Endometrial microvascular endothelial cells (primary cell): ENCODE measurements at regions not wholly inside any gene's neighbourhood (a gene's known extent, or its start where the extent isn't known, plus 50 kb on each side); places are given as distances from the start of the nearest gene placed in this dataset.

ENCODE experiments used
- in situ Hi-C: cut with HindIII; loops from 2 replicates; pipeline ENCODE4 v1.10.0; 2017; ENCODE audit warnings: low sequenced_read_pairs, low pct_unique_long_range_greater_than_20kb; ENCODE audit errors: inconsistent ontology term

DNA sequence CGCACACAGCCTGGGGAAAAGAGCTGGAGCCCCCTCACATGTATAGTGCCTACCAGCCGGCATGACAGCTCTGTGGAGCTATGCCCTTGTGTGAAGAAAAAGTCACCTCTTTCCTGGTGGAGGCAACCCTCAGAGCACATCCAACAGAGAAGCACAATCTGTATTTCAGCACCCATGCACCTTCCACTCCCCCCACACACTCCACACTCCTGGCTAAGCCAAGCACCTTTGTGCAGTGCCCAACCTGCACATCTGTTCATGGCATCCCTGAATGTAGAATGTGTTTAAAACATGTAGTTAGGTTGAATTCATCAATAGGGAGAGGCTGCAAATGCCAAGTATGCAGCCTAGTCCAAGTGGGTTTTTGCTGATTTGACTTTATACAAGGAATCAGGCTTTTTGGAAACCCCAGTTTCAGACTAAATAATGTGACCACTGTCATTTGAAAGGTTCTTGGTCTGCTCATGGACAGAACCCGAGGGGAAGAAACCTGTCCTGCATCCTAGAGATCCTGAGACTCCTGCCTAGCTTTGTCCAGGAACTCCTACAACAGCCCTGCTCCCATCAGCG is 197.1 kb downstream of the TOMM20 start:
- in situ Hi-C loops, result no loop called here

DNA sequence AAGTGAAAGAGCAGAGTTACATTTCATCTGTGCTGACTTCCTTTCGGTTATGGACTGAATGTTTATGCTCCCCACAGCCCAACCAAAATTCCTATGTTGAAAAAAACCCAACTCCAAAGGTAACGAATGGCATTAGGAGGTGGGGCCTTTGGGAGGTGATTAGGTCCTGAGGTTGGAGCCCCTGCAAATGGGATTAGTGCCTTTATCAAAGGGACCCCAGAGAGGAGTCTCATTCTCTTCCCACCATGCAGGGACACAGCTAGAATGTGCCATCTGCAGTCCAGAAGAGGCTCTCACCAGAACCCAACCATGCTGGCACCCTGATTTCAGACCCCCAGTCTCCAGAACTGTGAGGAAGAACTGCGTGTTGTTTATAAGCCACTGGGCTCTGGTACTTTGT is 199.3 kb downstream of the TOMM20 start:
- in situ Hi-C loops, result no loop called here

DNA sequence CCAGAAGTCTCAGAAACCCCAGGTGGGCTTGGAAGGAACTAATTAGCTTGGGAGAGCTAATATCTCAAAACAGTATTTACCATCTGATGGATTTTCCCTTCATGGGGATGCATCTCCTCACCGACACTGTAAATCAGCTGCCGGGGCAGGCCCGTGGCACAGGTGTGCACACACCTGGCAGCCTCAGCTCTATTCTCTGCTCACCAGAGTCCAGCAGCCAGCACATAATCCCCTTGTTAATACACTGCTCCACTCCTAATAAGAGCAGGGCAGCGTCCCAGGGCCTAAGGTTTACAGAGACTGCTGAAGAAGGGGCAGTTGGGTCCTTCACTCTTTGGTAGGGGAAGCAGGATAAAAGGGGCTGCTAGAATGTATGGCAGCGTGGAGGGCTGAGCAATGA is 200.0 kb downstream of the TOMM20 start:
- in situ Hi-C loops, result no loop called here

DNA sequence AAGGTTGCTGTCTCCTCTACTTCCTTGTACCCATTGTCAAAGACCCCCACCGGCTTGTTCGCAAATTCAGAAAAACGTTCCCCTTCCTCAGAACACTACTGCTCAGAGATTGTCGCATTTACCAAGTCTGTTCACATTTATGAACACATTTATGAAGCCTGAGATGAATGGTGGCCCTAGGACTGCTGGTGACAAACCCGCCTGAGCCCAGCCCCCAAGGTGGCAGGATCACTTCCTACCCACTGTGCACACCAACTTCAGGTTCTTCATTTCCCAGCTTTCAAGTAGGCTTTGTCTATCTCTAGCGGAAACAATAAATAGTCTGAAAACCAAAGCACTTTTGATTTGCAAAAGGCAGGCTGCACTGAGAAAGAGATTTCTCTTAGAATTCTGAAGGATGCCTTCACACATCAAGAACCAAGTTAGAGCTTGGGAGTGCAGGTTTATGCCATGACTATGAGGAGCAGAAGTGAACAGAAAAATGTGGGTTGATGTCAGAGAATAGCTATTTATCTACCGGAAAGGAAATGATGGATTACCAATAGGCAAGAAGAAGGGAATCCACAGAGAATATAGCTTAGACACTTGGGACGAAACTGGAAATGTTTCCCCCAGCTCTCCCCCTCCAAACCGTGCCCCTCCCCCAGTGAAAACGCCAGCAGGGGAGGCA is 200.5 kb downstream of the TOMM20 start:
- in situ Hi-C loops, result no loop called here

DNA sequence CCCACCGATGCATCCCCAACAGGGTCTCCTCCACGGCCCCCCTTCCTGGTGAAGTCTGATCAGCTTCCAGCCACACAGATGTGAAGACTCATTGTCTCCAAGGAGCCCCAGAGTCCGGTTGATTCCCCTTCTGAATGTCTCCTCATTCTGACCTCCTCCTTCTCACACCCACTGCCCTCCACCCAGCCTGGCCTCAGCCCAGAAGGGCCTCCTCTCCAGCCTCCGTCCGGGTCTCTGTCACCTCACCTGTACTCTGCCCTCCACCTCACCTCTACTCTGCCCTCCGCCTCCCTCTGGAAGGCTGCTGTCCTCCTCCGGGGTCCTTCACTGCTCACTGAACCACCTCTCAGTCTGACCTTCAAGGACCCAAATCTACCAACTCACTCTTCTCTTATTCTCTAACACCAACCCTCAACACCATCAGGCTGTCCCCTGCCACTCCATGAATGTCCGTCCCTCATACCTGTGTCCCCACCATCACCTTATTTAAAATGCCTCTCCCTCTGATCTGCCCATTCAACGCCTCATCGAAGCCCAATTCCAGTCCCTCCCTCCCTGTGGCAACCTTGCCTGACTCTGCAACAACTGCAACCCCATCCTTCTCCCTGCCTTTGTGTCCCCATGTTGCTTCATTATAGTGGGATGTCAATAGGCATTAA is 201.2 kb downstream of the TOMM20 start:
- in situ Hi-C loops, result no loop called here

DNA sequence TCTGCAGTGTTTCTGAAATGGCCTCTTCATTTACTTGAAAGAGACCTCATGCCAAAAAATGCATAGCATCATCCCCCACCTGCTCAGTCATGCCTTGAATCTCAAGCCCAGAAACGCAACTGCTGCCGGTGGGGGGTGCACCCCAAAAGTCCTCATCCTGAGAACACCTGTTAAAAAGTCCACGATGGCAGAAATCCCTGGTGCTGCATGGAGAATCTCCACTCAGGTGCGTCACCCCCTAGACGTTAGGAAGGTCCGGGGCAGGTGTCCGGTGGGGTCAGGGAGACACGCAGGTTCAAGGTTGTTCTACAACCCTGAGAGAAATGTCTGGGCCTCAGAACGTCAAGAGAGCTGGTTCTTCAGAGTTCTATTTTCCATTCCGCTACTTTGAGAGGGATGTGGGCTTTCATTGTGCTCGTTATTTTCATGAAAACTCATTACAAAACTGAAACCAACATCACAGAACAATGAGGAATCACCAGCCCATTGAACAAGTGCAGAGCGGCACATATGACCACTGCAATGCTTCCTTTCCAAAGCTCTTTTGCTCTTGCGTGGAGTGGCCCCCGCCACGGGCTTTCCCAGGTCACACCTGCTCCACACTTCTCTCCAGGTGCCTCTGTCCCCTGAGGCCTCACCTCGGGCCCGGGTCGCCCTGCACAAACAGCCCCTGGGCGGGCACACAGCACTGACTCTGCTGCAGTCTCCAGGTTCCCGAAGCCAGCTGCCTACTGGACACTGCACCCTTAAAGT is 201.9 kb downstream of the TOMM20 start:
- in situ Hi-C loops, result no loop called here

DNA sequence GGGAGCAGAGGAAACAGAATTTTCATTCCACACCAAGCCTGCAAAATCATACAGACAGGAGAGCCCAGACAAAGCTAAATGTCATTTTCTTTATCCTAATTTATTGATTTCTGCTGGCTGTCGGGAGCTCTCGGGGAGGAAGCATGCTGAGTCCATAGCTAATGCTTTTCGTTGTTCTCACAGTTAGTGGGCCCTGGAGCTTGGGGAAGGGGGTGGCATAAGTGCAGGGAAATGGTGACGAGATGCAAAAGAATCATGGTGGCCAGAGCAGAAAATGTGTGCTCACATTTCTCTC is 202.4 kb downstream of the TOMM20 start:
- in situ Hi-C loops, result no loop called here

DNA sequence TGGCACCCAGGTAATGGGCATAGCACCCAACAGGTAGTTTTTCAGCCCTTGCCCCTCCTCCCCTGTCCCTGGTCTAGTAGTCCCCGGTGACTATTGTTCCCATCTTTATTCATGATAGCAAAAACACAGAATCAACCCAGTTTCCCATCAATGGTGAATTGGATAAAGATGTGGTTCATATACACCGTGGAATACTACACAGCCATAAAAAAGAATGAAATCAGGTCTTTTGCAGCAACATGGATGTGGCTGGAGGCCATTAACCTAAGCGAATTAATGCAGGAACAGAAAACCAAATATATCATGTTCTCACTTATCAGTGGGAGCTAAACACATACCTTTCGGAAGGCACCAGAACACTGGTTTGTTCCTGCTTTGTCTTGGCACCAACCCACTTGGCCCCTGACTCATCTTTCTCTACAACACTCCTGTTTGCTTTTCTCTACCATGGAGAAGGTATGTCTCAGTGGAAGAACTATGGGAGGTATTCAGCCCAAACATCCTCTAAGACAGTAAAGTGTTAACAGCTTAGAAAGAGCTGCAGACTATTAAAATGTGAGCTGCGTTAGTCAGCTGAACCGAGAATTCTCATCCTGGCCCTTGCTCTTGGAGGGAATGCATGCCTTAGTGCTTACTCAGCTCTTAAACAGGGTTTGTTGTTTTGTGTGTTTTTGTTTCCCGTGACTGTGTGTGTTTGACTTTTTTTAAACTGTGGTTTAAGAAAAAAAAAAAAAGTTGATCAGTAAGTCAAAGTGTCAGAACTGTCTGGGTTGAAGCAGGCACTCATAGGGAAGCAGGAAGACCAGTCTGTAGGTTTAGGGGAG is 203.0 kb downstream of the TOMM20 start:
- in situ Hi-C loops, result no loop called here

DNA sequence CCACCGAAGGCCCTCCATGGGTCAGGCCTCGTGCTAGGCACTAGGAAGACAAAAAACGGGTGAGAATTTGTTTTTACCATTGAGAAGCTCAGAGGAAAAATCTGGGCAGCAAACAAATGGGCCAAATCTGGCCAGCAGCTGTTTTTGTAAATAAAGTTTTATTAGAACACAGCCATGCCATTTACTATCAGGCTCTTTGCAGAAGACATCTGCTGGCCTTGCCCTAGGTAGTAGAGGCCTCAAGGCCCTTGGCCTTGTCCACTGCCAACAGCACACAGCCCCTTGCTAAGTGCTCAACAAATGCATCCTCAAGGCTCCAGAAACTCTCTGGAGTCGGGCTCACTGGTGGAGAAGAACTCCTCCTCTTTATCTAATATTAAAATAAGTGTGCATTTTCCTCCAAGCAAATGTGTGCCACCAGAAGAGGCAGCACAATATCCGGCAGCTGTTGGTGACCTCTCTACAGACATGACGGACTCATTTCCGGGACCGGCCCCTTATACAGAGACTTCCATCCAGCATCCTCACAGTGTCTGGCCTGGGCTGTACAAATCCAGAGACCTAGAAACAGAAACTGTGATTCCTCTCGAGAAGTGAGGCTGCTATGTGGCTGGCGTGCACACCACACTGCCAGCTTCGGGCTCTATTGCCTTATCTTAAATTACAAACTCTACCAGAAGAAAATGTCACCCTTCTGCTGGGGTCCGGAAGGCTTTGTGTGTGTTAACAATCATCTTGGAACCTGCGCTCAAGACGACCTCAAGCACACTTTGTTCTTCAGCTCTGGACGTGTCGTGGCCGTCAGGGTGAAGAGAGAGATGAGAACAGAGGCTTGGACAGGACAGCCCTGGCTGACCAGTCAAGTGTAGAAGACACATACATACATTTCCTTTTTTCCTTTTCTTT is 203.9 kb downstream of the TOMM20 start:
- in situ Hi-C loops, result no loop called here

DNA sequence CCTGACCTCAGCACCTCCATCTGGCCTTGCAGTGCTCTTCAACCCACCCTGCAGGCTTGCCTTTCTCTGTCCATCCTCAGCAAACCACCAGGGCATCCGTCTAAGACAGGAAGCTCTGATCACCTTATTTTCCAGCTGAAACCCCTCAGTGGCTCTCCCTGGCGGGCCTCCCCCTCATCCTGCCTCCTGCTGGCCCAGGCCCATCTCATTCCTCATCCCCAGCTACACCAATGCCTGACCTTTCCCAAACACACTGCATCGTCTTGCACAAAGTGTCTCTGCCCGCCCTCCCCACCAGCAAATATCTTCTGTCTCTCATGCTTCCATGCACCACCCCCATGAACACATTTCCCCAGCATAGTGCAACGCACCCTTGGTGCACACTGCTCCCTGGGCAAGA is 205.0 kb downstream of the TOMM20 start:
- in situ Hi-C loops, result no loop called here

DNA sequence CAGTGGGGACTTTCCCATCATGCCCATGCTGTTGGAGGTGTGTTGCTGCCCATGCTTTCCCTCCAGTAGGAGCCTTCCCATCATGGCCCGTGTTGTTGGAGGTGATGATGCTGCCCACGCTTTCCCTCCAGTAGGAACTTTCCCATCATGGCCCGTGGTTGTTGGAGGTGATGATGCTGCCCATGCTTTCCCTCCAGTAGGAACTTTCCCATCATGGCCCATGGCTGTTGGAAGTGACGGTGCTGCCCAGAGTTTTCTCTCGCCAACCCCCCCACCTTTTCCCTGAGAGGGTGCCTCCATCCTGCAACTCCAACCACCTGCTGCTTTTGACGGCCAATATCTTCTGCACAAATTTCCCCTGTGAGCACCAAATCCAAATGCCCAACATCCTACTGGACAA is 205.7 kb downstream of the TOMM20 start:
- in situ Hi-C loops, result no loop called here

DNA sequence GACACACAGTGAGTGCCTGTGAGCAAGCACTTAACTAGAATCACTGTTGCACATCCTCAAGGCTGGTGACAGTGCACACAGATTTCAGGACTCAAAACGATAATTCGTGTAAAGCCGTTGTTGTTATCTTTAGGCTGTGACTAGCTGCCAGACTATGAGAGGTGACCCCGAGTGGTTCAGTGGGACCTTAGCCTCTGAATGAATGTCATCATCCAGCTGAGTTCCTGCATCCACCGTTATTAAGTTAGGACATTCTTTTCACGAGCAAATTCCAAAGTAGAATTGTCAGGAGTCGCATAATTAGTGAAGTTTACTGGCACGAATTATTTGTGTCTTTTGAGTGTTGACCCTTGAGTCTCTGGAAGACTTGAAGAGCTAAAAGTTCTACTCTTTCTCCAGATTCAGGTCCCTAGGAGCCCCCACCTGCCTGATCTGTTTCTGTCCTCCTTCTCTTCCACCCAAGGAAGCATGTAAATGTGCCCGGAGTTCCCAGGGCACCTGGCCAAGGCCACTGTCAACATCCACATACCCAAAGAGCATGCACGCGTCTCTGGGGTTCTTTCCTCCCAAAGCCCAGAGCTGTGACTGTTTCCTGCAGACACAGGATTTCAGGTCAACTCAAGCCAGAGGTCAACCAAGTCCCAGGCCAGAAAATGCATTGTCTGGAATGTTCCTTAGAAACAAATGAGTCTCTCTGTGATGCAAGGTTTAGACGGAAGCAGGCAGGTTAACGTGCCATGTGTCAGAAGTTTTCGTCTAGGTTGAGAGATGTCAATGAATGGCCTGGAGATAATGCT is 207.2 kb downstream of the TOMM20 start:
- in situ Hi-C loops, result no loop called here

DNA sequence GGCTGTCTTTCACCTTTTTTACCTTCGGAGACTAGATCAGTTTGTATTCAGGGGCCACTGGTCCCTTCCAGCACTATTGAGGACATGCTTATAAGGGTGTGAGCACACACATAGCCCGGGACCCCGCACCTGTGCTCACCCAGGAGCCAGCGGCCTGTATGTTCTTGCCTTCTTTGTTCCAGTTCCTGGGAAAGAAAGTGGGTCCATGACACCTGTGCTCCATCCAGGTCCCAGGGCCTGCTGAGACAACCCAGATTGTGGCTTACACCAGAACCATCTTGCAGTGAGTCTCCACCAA is 207.8 kb downstream of the TOMM20 start:
- in situ Hi-C loops, result no loop called here

DNA sequence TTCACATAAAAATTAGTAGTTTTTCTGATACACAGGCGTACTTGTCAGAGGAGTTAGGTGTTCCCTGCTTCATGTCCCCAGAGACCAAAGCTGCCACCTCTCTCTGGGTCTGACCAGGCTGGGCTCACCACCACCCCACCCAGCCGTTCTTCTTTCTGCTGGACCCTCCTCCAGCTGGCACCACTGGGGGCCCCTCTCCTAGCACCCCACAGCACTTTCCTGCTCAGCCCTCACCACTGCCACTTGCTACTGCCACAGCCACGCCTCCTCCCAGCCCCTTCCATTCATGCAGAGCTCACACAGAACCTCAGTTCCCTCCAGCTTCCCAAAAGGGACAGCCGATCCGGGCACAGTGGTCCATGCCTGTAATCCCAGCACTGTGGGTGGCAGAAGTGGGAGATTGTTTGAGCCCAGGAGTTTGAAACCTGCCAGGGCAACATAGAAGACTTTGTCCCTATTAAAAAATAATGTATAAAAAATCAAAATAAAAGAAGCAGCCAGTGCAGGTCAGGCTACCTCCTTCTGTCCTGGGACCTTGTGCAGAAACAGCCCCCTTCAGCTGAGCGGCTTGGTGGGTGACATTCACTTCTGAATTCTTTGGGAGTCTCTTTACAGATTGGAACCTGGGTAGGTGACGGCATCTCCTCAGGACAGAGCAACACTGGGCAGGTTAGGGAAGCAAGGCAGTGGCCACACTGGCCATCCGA is 208.3 kb downstream of the TOMM20 start:
- in situ Hi-C loops, result no loop called here

DNA sequence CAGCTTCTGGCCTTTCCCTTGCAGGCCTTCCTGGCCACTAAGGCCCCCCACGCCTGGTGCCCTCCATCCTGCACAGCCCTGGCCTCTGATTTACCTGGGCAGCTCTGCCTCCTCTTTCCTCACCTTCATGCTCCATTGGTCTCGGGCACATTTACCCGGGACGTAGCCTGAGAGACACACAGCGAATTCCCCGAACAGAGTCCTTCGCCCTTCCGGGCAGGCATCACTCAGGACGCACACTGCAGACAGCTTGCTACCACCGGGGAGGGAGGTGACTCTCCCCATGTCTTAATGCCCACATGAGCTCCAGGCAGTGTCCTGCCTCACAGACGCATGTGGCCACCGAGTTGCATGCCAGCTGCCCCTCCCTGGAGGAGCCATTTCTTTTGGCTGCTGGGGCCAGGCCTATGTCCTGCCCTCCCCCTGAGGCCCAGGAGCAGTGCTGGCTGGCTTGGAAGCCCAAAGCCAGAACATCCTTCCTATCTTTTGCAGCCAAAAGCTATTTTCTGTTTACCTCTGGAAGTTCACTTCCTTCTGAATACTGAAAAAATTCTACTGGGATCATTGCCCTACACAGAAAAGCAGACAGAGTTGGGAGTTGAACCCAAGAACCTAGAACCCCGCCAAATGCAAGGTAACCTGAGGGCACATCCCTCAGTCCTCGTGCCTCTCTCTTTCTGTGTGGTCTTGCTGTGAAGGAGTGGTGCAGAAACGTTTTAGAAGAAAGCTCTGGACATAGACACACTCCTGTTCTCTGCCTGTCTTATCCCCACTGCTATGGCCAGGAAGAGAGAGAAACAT is 209.5 kb downstream of the TOMM20 start:
- in situ Hi-C loops, result loop anchor here (10.0 kb wide), 1 partner anchor 156 kb away; no protein-coding TSS in a partner anchor

DNA sequence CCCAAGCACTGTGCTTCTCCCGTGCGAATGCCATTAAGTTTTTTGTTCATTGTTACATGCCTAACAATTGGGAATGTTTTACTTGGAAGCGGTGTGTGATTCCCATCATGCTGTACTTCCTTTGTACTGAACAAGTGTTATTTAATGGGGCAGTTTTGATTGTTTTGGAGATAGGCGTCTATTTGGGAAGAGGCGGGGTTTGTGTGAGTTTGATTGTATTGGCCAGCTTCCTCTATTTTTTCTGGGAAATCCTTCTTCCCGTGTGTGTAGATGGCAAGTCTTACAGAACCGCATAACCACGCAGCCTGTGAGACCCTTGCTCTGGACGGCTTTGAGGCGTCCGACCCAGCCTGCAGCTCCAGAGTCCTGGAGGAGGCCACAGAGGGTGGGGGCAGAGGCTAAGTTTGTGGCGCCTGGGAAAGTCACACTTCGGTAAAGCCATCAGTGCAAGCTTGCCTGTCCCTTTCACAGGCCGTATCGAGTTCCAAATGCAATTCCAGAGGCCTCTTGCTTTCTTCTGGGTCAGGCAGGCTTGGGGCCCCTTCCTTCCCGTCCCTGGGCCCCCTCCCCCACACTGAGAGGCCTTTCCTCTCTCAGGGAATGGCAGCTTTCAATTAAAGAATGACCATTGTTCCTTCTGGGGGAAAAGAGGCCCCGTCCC is 210.3 kb downstream of the TOMM20 start:
- in situ Hi-C loops, result loop anchor here (10.0 kb wide), 1 partner anchor 156 kb away; no protein-coding TSS in a partner anchor
